Ishikawa (cell line): ENCODE measurements at regions not wholly inside any gene's neighbourhood (a gene's known extent, or its start where the extent isn't known, plus 50 kb on each side); places are given as distances from the start of the nearest gene placed in this dataset.

Experiments
- CEBPB ChIP-seq: IDR thresholded peaks from 2 replicates; pipeline ENCODE4 v1.6.1; 2012
- CREB1 ChIP-seq: IDR thresholded peaks from 2 replicates; pipeline ENCODE4 v1.6.1; 2012; ENCODE audit warnings: low read depth
- EGR1 ChIP-seq: IDR thresholded peaks from 2 replicates; pipeline ENCODE4 v1.6.1; 2012
- EP300 ChIP-seq: IDR thresholded peaks from 2 replicates; pipeline ENCODE4 v1.6.1; 2012; ENCODE audit warnings: borderline replicate concordance
- FOXM1 ChIP-seq: IDR thresholded peaks from 2 replicates; pipeline ENCODE4 v1.6.1; 2012; ENCODE audit warnings: low read depth, borderline replicate concordance
- NFIC ChIP-seq: IDR thresholded peaks from 2 replicates; pipeline ENCODE4 v1.6.1; 2012
- RAD21 ChIP-seq: IDR thresholded peaks from 2 replicates; pipeline ENCODE4 v1.6.1; 2012; ENCODE audit warnings: low read depth
- TAF1 ChIP-seq: IDR thresholded peaks from 2 replicates; pipeline ENCODE4 v1.6.1; 2012; ENCODE audit warnings: low read depth, mild to moderate bottlenecking
- TCF12 ChIP-seq: IDR thresholded peaks from 2 replicates; pipeline ENCODE4 v1.6.1; 2012; ENCODE audit warnings: low read depth
- TEAD4 ChIP-seq: IDR thresholded peaks from 2 replicates; pipeline ENCODE4 v1.6.1; 2012
- YY1 ChIP-seq: IDR thresholded peaks from 2 replicates; pipeline ENCODE4 v1.6.1; 2012; ENCODE audit warnings: low read depth
- ZBTB7A ChIP-seq: IDR thresholded peaks from 2 replicates; pipeline ENCODE4 v1.6.1; 2012; ENCODE audit warnings: low read depth
- TF ChIP-seq, protein P1 (sequence below): IDR thresholded peaks from 2 replicates; pipeline ENCODE4 v1.6.1; 2012
- TF ChIP-seq, protein P2 (sequence below): IDR thresholded peaks from 2 replicates; pipeline ENCODE4 v1.6.1; 2012
- TF ChIP-seq, protein P3 (sequence below): IDR thresholded peaks from 2 replicates; pipeline ENCODE4 v1.6.1; 2012; ENCODE audit warnings: low read depth, mild to moderate bottlenecking

DNA sequence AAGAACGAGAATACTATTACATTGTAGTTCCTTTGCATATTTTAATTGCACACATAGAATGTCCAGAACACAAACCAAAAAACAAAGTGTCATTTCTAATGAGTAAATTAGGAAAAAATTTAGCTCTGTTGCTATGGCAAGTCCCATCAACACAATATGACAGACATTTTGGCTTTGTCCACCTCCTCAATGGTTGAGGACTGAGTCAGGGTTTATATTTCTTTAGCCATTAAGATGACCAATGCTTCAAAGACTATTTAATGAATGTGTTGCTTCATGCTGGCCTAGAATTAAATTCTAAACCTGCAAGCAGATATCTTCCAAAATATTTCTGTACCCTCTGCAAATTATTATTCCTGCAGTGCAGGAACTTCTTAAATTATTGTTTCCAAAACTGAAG is 719.2 kb downstream of the NTRK3 start:
- TF ChIP-seq EGR1 (no peak), CREB1 (no peak), CEBPB (no peak), TEAD4 (no peak), YY1 (no peak), NFIC (no peak), FOXM1 (no peak), TAF1 (no peak), RAD21 (no peak), ZBTB7A (no peak), EP300 (no peak), TCF12 (no peak)
- TF ChIP-seq, protein P1, sequence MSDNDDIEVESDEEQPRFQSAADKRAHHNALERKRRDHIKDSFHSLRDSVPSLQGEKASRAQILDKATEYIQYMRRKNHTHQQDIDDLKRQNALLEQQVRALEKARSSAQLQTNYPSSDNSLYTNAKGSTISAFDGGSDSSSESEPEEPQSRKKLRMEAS, result no peak
- TF ChIP-seq, protein P2, sequence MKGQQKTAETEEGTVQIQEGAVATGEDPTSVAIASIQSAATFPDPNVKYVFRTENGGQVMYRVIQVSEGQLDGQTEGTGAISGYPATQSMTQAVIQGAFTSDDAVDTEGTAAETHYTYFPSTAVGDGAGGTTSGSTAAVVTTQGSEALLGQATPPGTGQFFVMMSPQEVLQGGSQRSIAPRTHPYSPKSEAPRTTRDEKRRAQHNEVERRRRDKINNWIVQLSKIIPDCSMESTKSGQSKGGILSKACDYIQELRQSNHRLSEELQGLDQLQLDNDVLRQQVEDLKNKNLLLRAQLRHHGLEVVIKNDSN, result no peak
- TF ChIP-seq, protein P3, sequence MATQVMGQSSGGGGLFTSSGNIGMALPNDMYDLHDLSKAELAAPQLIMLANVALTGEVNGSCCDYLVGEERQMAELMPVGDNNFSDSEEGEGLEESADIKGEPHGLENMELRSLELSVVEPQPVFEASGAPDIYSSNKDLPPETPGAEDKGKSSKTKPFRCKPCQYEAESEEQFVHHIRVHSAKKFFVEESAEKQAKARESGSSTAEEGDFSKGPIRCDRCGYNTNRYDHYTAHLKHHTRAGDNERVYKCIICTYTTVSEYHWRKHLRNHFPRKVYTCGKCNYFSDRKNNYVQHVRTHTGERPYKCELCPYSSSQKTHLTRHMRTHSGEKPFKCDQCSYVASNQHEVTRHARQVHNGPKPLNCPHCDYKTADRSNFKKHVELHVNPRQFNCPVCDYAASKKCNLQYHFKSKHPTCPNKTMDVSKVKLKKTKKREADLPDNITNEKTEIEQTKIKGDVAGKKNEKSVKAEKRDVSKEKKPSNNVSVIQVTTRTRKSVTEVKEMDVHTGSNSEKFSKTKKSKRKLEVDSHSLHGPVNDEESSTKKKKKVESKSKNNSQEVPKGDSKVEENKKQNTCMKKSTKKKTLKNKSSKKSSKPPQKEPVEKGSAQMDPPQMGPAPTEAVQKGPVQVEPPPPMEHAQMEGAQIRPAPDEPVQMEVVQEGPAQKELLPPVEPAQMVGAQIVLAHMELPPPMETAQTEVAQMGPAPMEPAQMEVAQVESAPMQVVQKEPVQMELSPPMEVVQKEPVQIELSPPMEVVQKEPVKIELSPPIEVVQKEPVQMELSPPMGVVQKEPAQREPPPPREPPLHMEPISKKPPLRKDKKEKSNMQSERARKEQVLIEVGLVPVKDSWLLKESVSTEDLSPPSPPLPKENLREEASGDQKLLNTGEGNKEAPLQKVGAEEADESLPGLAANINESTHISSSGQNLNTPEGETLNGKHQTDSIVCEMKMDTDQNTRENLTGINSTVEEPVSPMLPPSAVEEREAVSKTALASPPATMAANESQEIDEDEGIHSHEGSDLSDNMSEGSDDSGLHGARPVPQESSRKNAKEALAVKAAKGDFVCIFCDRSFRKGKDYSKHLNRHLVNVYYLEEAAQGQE, result no peak

DNA sequence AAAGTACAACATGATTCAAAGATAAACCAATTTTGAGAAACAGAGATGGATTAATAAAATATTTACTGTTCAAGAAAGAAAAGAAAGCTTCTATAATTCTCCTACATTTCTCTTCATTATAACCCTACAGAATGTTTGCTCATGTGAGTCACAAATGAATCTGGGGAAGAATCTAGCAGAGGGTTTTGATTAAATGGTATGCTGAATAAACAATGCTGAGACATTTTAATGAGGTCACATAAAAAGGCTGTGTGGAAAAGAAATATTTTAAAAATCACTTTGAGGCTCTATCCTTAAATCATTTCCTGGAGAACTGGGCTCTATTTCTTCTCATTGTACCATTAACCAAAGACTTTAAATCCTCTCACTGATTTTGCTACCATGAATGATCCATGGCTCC is 727.7 kb downstream of the NTRK3 start:
- TF ChIP-seq NFIC (no peak), TCF12 (no peak), YY1 (no peak), ZBTB7A (no peak), RAD21 (no peak), EGR1 (no peak), CEBPB (no peak), FOXM1 (no peak), TEAD4 (no peak), EP300 (no peak), CREB1 (no peak), TAF1 (no peak)
- TF ChIP-seq, protein P3, result no peak
- TF ChIP-seq, protein P2, result no peak
- TF ChIP-seq, protein P1, result no peak

DNA sequence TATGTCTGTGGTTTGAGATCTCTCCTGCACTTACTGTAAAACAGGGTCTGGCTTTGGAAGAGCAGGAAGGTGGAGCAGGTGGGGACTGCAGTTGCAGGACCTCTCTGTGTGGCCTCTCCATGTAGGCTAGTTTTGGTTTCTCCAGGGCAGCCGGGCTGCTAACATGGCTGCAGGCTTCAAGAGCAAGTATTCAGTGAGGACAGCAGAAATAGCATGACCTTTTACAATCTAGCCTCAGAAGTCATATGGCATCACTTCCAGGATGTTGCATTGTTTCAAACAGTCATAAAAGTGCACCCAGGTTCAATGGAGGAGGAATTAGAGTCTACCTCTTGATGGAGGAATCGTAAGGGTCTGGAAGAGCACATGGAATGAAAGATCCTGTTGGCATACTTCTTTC is 728.7 kb downstream of the NTRK3 start:
- TF ChIP-seq EGR1, result no peak
- TF ChIP-seq, protein P1, result no peak
- TF ChIP-seq TEAD4, result no peak
- no peak for TF ChIP-seq YY1
- no peak for TF ChIP-seq CREB1
- no peak for TF ChIP-seq CEBPB
- no peak for TF ChIP-seq EP300
- TF ChIP-seq, protein P3, result no peak
- TF ChIP-seq TAF1, result no peak
- no peak for TF ChIP-seq RAD21
- no peak for TF ChIP-seq FOXM1
- no peak for TF ChIP-seq ZBTB7A
- no peak for TF ChIP-seq TCF12

DNA sequence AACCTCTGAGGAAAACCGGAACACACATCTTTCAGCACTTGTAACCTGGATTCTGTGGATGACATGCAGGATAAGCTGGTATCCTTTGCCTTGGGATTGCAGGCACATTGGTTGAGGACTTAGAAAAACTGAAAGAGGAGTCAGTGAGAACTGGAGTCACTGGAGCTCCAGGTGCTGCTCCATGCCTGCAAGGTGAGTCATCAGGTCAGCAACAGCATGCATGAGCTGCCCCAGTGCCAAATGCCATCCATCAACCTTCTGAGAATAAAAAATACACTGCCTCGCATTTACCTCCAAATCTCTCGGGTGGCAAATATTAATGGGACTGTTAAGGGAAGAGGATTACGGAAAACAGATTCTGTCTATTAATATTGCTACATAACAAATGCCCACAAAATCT is 729.1 kb downstream of the NTRK3 start:
- TF ChIP-seq EP300 (no peak), FOXM1 (no peak), TCF12 (no peak), ZBTB7A (no peak), TEAD4 (no peak), EGR1 (no peak), CREB1 (no peak), CEBPB (no peak), YY1 (no peak), TAF1 (no peak), RAD21 (no peak), NFIC (no peak)
- TF ChIP-seq, protein P3, result no peak
- TF ChIP-seq, protein P1, result no peak
- TF ChIP-seq, protein P2, result no peak
